SK-N-SH treated with all-trans-retinoic acid at 6 μM for 48 hours (cell line): ENCODE measurements at regions not wholly inside any gene's neighbourhood (a gene's known extent, or its start where the extent isn't known, plus 50 kb on each side); places are given as distances from the start of the nearest gene placed in this dataset.

Experiments used
- ATAC-seq: fragments of 200-7000 bp; cut with Tn5 transposase; 3 replicates; pipeline ENCODE4 v1.9.1; 2020; ENCODE audit warnings: mild to moderate bottlenecking, moderate library complexity
- ARNTL ChIP-seq: fragments of 450-650 bp; formaldehyde crosslinking; IDR thresholded peaks from 2 replicates; pipeline ENCODE4 v1.5.0; 2020; ENCODE audit warnings: low read depth, mild to moderate bottlenecking, moderate library complexity, borderline replicate concordance
- BACH2 ChIP-seq: fragments of 250-450 bp; sonication (Bioruptor Pico); IDR thresholded peaks from 2 replicates; pipeline ENCODE4 v1.9.0; 2021; ENCODE audit warnings: mild to moderate bottlenecking, borderline replicate concordance
- CSDC2 ChIP-seq: fragments of 250-450 bp; sonication (Bioruptor Pico); IDR thresholded peaks from 2 replicates; pipeline ENCODE4 v1.5.0; 2020; ENCODE audit warnings: mild to moderate bottlenecking, moderate library complexity
- ESRRG ChIP-seq: fragments of 250-450 bp; sonication (Bioruptor Pico); IDR thresholded peaks from 2 replicates; pipeline ENCODE4 v1.6.1; 2021; ENCODE audit warnings: mild to moderate bottlenecking
- GLIS3 ChIP-seq: fragments of 250-450 bp; sonication (Bioruptor Pico); IDR thresholded peaks from 2 replicates; pipeline ENCODE4 v1.5.0; 2020; ENCODE audit warnings: mild to moderate bottlenecking, moderate library complexity
- ISL1 ChIP-seq: fragments of 250-450 bp; sonication (Bioruptor Pico); IDR thresholded peaks from 2 replicates; pipeline ENCODE4 v2.1.2; 2022; ENCODE audit warnings: mild to moderate bottlenecking, moderate library complexity
- OSR1 ChIP-seq: fragments of 250-450 bp; sonication (Bioruptor Pico); IDR thresholded peaks from 2 replicates; pipeline ENCODE4 v1.8.0; 2022; ENCODE audit warnings: moderate library complexity, mild to moderate bottlenecking, inconsistent platforms
- PPARA ChIP-seq: fragments of 250-450 bp; sonication (Bioruptor Pico); IDR thresholded peaks from 2 replicates; pipeline ENCODE4 v1.5.0; 2020; ENCODE audit warnings: mild to moderate bottlenecking, borderline replicate concordance
- RARB ChIP-seq: fragments of 250-450 bp; sonication (Bioruptor Pico); IDR thresholded peaks from 2 replicates; pipeline ENCODE4 v1.8.0; 2021; ENCODE audit warnings: mild to moderate bottlenecking, moderate library complexity
- SNAI2 ChIP-seq: fragments of 250-450 bp; sonication (Bioruptor Pico); IDR thresholded peaks from 2 replicates; pipeline ENCODE4 v1.5.0; 2020; ENCODE audit warnings: mild to moderate bottlenecking, moderate library complexity
- TCF4 ChIP-seq: fragments of 250-450 bp; sonication (Bioruptor Pico); IDR thresholded peaks from 2 replicates; pipeline ENCODE4 v1.8.0; 2021; ENCODE audit warnings: mild to moderate bottlenecking, moderate library complexity, borderline replicate concordance
- TOX ChIP-seq: fragments of 250-450 bp; sonication (Bioruptor Pico); IDR thresholded peaks from 2 replicates; pipeline ENCODE4 v1.8.0; 2021; ENCODE audit warnings: mild to moderate bottlenecking, moderate library complexity, borderline replicate concordance
- ZC3H10 ChIP-seq: fragments of 250-450 bp; sonication (Bioruptor Pico); IDR thresholded peaks from 2 replicates; pipeline ENCODE4 v1.5.1; 2021; ENCODE audit warnings: mild to moderate bottlenecking, moderate library complexity
- ZFP30 ChIP-seq: fragments of 450-650 bp; formaldehyde crosslinking; IDR thresholded peaks from 2 replicates; pipeline ENCODE4 v1.5.0; 2022; ENCODE audit warnings: mild to moderate bottlenecking, moderate library complexity
- ZNF565 ChIP-seq: fragments of 450-650 bp; formaldehyde crosslinking; conservative IDR thresholded peaks from 2 replicates; pipeline ENCODE4 v1.5.0; 2020; ENCODE audit warnings: low read depth, mild to moderate bottlenecking, moderate library complexity
- ZNF70 ChIP-seq: fragments of 450-650 bp; formaldehyde crosslinking; IDR thresholded peaks from 2 replicates; pipeline ENCODE4 v1.5.0; 2020; ENCODE audit warnings: mild to moderate bottlenecking, moderate library complexity
- ZNF8 ChIP-seq: fragments of 450-650 bp; formaldehyde crosslinking; IDR thresholded peaks from 2 replicates; pipeline ENCODE4 v1.5.0; 2020; ENCODE audit warnings: mild to moderate bottlenecking, moderate library complexity
- TF ChIP-seq, protein P1 (sequence below): fragments of 250-450 bp; sonication (Bioruptor Pico); IDR thresholded peaks from 2 replicates; pipeline ENCODE4 v1.5.1; 2021; ENCODE audit warnings: mild to moderate bottlenecking, moderate library complexity
- TF ChIP-seq, protein P2 (sequence below): fragments of 250-450 bp; sonication (Bioruptor Pico); IDR thresholded peaks from 2 replicates; pipeline ENCODE4 v1.8.0; 2021; ENCODE audit warnings: low read depth, mild to moderate bottlenecking, moderate library complexity, borderline replicate concordance
- TF ChIP-seq, protein P3 (sequence below): fragments of 250-450 bp; sonication (Bioruptor Pico); IDR thresholded peaks from 2 replicates; pipeline ENCODE4 v1.8.0; 2020; ENCODE audit warnings: mild to moderate bottlenecking, moderate library complexity, borderline replicate concordance
- TF ChIP-seq, protein P4 (sequence below): fragments of 250-450 bp; sonication (Bioruptor Pico); IDR thresholded peaks from 2 replicates; pipeline ENCODE4 v1.5.0; 2020; ENCODE audit warnings: mild to moderate bottlenecking, moderate library complexity

DNA sequence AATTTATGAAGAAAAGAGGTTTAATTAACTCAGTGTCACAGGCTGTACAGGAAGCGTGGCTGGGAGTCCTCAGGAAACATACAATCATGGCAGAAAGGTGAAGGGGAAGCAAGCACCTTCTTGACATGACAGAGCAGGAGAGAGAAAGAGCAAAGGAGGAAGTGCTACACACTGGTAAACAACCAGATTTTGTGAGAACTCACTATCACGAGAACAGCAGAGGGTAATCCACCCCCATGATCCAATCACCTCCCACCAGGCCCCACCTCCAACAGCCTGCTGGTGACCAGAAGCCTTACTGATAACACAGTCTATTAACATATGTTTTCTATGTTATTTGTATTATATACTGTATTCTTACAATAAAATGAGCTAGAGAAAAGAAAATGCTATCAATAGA lies 254.8 kb downstream of the PCDH10 start (continued):
- TF ChIP-seq ZC3H10 (CRISPR knock-in tag) (no peak), ARNTL (CRISPR knock-in tag) (no peak), ISL1 (CRISPR knock-in tag) (no peak), RARB (CRISPR knock-in tag) (no peak), ZNF70 (CRISPR knock-in tag) (no peak), CSDC2 (CRISPR knock-in tag) (no peak), TCF4 (no peak), PPARA (CRISPR knock-in tag) (no peak)

DNA sequence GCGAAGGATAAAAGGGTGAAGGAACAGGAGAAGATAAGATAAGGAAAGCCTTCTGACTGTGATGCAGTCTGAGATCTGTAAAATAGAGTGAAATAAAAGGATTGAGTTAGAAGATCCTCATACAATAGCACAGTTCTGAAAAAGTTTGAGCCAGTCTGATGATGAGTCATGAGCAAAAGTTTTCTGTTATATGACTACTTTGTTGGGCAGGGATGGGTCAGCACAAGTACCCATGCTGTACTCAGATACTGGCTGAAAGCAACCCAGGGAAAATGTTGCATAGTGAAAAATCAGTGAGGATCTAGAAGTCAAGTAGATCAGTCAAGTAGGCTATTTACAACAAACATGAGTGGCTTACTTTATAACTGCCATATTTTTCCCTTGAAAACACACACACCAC lies 253.5 kb downstream of the PCDH10 start:
- TF ChIP-seq ZFP30 (CRISPR knock-in tag), result no peak
- TF ChIP-seq ESRRG (CRISPR knock-in tag), result no peak
- TF ChIP-seq ISL1 (CRISPR knock-in tag), result no peak
- TF ChIP-seq ZNF8 (CRISPR knock-in tag), result no peak
- TF ChIP-seq GLIS3 (CRISPR knock-in tag), result no peak
- TF ChIP-seq, protein P1, sequence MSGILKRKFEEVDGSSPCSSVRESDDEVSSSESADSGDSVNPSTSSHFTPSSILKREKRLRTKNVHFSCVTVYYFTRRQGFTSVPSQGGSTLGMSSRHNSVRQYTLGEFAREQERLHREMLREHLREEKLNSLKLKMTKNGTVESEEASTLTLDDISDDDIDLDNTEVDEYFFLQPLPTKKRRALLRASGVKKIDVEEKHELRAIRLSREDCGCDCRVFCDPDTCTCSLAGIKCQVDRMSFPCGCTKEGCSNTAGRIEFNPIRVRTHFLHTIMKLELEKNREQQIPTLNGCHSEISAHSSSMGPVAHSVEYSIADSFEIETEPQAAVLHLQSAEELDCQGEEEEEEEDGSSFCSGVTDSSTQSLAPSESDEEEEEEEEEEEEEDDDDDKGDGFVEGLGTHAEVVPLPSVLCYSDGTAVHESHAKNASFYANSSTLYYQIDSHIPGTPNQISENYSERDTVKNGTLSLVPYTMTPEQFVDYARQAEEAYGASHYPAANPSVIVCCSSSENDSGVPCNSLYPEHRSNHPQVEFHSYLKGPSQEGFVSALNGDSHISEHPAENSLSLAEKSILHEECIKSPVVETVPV, result no peak
- TF ChIP-seq ZC3H10 (CRISPR knock-in tag), result no peak
- TF ChIP-seq ZNF70 (CRISPR knock-in tag), result no peak
- TF ChIP-seq, protein P2, sequence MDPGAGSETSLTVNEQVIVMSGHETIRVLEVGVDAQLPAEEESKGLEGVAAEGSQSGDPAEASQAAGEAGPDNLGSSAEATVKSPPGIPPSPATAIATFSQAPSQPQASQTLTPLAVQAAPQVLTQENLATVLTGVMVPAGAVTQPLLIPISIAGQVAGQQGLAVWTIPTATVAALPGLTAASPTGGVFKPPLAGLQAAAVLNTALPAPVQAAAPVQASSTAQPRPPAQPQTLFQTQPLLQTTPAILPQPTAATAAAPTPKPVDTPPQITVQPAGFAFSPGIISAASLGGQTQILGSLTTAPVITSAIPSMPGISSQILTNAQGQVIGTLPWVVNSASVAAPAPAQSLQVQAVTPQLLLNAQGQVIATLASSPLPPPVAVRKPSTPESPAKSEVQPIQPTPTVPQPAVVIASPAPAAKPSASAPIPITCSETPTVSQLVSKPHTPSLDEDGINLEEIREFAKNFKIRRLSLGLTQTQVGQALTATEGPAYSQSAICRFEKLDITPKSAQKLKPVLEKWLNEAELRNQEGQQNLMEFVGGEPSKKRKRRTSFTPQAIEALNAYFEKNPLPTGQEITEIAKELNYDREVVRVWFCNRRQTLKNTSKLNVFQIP (CRISPR knock-in tag), result no peak
- no peak for TF ChIP-seq ZNF565 (CRISPR knock-in tag)
- TF ChIP-seq, protein P3, sequence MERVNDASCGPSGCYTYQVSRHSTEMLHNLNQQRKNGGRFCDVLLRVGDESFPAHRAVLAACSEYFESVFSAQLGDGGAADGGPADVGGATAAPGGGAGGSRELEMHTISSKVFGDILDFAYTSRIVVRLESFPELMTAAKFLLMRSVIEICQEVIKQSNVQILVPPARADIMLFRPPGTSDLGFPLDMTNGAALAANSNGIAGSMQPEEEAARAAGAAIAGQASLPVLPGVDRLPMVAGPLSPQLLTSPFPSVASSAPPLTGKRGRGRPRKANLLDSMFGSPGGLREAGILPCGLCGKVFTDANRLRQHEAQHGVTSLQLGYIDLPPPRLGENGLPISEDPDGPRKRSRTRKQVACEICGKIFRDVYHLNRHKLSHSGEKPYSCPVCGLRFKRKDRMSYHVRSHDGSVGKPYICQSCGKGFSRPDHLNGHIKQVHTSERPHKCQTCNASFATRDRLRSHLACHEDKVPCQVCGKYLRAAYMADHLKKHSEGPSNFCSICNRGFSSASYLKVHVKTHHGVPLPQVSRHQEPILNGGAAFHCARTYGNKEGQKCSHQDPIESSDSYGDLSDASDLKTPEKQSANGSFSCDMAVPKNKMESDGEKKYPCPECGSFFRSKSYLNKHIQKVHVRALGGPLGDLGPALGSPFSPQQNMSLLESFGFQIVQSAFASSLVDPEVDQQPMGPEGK (CRISPR knock-in tag), result no peak
- no peak for TF ChIP-seq SNAI2
- no peak for TF ChIP-seq TCF4
- no peak for TF ChIP-seq OSR1 (CRISPR knock-in tag)
- TF ChIP-seq BACH2, result no peak
- TF ChIP-seq TOX (CRISPR knock-in tag), result no peak
- no peak for ATAC-seq

DNA sequence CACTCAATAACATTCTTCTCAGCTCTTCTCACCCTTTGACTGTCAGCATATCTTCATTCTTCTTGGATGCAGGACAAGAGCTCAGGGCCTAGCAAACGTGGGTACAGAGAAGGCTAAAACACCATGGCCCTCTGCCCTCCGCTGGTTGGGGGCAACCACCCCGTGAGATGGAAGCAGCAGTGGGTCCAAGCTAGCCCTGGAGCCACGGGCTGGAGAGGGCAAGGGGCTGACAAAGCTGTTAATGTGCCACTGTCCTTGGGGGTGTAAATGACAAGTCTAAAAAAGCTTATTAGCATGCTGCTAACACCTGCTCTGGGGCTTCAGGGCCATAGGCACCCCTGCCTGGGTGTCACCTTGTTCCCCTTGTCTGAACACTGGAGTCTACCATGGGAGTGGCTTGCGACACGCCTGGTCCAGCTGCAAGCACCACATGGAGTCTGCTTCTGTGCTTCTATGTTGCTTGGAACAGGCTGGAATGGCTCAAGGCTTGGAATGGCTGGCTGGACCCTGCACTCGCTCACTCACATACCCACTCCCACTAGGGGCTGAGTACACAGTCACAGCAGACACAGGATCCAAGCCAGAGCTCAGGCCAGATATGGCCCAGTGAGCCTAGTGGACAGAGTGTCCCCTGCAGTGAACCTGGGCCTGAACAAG lies 246.0 kb downstream of the PCDH10 start:
- ATAC-seq, result no peak
- TF ChIP-seq, protein P1, result no peak

DNA sequence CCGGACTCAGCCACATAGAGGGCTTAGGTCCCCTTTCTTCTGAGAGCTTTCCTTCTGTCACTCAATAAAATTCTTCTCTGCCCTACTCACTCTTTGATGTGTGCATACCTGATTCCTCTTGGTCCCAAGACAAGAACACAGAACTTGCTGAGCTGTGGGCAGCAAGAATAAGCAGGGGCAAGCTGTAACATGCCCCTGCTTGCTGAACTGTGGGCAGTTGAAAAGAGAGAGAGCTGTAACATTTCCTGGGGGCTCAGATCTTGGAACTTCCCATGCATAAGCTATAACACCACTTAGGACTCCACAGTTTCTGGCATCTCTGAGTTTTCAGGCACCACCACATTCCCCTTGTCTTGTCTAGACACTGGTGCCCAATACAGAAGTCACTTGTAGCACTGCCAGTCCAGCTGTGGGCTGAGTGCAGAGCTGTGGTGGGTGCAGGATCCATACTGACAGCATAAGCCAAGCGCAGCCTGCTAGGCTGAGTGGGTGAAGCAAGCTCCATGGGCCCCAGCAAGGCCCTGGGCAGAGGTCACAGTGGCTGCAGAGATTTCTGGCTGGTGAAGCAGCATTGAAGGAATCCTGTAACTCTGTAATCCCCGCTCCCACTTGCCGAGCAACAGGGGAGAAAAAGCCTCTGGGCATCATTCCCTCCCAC lies 241.2 kb downstream of the PCDH10 start:
- TF ChIP-seq CSDC2 (CRISPR knock-in tag) (no peak), OSR1 (CRISPR knock-in tag) (no peak), TCF4 (no peak), RARB (CRISPR knock-in tag) (no peak), ZNF565 (CRISPR knock-in tag) (no peak), ISL1 (CRISPR knock-in tag) (no peak)
- TF ChIP-seq, protein P4, sequence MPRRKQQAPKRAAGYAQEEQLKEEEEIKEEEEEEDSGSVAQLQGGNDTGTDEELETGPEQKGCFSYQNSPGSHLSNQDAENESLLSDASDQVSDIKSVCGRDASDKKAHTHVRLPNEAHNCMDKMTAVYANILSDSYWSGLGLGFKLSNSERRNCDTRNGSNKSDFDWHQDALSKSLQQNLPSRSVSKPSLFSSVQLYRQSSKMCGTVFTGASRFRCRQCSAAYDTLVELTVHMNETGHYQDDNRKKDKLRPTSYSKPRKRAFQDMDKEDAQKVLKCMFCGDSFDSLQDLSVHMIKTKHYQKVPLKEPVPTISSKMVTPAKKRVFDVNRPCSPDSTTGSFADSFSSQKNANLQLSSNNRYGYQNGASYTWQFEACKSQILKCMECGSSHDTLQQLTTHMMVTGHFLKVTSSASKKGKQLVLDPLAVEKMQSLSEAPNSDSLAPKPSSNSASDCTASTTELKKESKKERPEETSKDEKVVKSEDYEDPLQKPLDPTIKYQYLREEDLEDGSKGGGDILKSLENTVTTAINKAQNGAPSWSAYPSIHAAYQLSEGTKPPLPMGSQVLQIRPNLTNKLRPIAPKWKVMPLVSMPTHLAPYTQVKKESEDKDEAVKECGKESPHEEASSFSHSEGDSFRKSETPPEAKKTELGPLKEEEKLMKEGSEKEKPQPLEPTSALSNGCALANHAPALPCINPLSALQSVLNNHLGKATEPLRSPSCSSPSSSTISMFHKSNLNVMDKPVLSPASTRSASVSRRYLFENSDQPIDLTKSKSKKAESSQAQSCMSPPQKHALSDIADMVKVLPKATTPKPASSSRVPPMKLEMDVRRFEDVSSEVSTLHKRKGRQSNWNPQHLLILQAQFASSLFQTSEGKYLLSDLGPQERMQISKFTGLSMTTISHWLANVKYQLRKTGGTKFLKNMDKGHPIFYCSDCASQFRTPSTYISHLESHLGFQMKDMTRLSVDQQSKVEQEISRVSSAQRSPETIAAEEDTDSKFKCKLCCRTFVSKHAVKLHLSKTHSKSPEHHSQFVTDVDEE (CRISPR knock-in tag), result no peak
- no peak for ATAC-seq
